ENCODE measurements at regions not wholly inside any gene's neighbourhood (a gene's known extent, or its start where the extent isn't known, plus 50 kb on each side); places are given as distances from the start of the nearest gene placed in this dataset.

DNA sequence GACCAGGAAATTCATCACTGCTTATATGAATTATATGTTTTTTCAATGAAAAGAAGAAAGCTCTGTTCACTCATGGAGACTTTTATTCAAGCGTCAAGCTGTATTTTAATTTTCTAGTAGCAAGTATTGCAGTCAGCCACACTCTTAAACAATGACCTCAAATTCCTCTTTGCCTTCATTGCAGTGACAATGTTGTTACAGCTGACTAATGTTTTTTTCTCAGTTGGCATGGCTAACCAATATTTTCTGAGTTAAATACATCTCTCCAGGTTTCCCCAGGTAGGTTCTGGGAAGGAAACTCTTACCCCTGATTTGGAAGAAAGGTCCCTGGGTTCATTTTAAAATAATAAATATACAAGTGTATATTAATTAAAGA lies 241.5 kb downstream of the WDR11 start:
- DNase-seq (ENCODE audit: extremely low read depth, low read depth) = no peak

DNA sequence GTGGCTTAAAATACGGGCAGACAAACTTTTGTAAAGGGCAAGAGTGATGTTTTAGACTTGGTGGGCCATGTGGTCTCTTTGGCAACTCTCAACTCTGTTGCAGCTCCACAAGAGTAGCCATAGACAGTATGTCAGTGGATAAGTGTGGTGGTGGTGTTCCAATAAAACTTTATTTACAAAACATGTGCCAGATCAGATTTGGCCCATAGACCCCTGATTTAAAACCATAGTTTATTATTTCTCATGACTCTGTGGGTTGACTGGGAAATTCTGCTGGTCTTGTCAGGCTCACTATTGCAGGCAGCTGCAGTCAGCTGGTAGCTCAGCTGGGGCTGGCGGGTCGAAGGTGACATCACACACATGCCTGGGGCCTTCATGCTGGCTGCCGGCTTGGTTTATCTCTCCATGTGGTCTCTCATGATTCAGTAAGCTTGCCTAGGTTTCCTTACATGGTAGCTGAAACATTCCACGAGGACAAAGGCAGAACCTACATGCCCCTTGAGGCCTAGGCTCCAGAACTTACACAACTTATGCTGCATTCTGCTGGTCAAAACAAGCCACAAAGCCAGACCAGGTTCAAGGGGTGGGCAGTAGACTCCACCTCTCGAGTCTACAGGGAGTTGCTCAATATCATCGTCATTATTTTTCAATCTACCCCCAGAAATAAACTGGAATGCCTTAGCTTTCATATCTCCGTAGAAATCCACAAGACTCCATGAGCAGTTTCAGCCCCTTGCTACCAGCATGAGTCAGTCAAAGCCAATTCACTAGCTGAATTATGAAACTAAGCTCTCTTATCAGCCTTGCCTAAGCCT lies 245.7 kb downstream of the WDR11 start:
- no peak for DNase-seq (ENCODE audit: extremely low read depth, low read depth)

DNA sequence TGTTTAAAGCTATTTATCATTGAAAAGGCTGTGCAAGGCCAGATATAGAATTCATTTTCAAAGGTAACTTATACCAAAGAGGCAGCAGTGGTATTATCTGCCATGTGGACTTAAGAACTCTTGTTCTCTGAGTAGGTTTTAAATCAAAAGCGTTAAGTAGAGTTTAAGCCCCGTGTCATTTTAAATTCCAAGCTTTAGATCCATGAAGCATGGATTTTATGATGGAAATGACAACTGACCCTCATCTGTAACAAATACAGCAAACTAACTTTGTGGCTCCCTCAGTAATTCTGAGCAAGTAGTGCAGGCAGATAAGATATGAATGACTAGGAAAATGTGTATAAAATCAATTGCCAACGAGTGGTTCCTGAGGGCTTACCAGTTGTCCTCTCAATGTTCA lies 247.0 kb downstream of the WDR11 start:
- DNase-seq (ENCODE audit: extremely low read depth, low read depth) = no peak

DNA sequence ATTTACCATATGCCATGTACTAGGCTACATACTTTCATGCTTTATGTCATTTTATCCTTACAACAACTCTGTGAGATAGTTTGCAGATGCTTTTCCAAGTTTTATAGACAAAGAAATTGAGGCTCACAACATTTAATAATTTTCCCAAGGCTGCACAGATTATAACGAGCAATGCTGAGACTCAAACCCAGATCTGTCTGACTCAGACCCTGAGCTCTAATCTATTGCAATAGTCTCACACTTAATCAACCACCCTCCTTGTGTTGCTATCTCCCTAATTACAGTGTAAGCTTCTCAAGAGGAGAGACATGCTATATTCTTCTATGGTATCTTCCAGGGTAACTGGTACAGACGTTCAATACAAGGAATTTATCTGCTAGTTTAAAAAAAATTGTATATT lies 247.6 kb downstream of the WDR11 start:
- DNase-seq (ENCODE audit: extremely low read depth, low read depth) = no peak

DNA sequence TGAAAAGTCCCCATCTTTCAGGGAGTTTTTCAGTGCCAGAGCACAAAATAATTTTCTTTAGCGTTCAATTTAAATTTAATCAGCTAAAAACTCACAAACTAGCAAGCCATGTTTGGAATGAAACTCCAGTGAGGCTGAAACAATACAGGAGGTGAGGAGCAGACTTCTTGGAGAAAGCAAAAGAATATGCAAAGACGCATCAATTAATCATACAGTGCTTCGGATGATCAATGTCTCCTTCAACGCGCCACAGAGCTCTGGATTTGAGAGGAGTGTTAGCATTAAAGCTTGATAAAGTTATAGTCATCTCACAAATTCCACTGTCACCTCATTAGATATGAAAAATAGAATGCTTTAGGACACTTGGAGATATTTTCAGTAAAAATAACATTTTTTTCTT lies 248.0 kb downstream of the WDR11 start:
- DNase-seq (ENCODE audit: extremely low read depth, low read depth) = no peak

DNA sequence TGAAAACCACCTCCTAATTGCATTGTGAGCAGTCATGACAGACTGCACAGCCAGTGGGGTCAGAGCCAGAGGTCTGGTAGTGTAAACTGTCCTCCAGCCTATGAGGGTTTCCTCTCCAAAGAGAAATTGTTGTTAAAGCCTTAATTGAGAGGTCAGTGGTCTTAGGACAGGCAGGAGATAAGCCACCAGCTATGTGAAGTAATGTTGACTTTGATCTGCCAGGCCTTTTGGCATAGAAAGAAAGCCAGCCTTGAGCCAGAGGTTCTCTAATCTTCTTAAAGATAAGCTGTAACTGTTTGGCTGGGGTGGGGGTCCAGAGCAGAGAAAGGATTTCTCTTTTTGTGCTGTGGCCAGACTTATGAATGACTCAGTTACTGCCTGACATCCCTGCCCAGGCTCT lies 248.4 kb downstream of the WDR11 start:
- DNase-seq (ENCODE audit: extremely low read depth, low read depth) = no peak

DNA sequence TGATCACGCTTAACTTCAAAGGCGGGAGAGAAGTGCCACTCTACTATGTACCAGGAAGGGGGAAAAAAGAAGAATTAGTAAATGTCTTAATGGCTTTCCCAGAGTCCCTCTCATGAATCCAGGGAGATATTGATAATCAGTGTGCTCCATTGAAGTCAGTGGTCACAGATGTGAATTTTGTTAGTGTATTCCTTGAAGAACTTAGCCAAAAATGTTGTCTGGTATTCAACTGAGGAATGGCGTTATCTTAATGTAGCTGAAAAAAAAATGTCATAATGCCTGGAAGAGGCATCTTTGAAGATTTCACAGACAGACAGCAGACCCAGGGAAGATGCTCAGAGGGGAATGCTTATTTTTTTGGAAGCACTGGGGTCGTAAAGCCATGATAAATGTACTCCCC lies 250.4 kb downstream of the WDR11 start:
- no peak for DNase-seq (ENCODE audit: extremely low read depth, low read depth)

DNA sequence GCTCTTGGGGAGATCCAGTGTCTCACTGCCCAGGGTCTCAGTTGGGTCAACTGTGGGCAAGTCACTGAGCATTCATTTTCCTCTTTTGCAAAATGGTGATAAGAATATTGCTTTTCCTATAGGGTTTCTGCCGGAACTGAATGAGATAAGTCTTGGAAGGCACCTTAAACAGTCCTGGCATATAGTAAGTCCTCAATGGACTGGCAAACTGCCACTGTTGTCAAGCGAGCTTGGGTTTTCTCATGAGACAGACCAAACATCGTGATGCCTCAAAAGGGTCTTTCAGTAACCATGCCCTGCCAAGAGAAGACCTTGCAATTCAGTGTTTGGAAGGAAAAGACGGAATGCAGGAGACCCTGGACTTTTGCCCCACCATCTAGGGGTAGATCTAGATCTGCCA lies 251.5 kb downstream of the WDR11 start:
- no peak for DNase-seq (ENCODE audit: extremely low read depth, low read depth)

DNA sequence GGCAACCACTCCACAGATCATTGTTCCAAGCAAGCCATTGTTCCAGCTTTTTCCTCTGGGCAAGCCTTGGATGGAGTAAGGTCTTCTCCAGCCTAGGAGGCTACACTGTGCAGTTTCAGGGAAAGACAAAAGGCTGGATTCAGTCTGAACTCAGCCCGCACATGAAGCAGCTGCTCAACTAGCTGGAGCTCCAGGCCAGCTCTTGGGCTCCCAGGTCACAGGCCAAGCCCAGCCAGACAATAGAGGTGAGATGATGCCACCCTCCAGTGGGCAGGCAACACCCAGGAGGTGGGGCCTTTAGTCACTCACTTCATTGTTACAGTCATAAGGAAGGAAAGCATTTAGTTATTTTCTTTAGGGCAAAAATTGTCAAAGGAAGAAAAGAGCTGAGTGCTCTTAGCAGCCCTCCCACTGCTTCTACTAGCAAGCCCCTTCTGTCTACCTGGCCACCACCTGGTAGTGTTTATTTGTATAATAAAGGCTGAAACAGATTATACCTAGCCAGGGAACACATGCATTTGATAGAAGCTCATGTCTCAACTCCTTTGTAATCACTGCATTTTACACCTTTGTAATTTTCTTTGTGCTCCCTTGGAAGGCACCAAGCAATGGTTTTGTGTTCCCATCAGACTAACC lies 253.4 kb downstream of the WDR11 start:
- DNase-seq (ENCODE audit: extremely low read depth, low read depth) = no peak

DNA sequence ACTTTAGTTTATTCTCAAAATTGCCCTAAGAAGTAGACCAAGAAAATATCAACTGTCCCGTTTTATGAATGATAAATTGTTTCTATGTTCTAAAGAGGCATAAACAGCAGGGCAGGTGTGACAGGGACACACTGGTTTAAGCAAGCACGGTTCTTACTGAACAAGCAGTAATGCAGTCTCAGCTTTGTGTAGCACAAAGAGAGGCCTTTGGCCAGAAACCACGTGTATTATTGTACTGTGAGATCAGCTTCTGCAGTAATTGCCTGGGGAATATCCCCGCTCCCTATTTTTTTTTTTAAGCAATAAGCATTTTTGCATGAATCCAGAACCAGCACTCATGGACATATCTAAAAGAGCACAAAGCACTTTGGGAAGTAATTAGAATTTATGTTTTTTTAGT lies 255.4 kb downstream of the WDR11 start:
- no peak for DNase-seq (ENCODE audit: extremely low read depth, low read depth)

DNA sequence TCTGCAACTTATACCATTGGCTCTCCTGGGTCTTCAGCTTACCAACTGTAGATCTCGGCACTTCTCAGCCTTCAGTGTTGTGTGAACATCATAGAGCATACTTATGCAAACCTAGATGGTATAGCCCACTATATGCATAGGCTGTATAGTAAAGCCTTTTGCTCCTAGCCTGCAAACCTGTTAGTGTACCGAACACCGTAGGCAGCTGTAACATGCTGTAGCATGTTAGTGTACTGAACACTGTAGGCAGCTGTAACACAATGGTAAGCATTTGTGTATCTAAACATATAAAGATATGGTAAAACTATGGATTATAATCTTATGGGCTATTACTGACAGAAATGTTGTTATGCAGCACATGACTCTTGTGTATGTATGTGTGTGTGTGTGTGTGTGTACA lies 256.9 kb downstream of the WDR11 start:
- DNase-seq (ENCODE audit: extremely low read depth, low read depth) = no peak

DNA sequence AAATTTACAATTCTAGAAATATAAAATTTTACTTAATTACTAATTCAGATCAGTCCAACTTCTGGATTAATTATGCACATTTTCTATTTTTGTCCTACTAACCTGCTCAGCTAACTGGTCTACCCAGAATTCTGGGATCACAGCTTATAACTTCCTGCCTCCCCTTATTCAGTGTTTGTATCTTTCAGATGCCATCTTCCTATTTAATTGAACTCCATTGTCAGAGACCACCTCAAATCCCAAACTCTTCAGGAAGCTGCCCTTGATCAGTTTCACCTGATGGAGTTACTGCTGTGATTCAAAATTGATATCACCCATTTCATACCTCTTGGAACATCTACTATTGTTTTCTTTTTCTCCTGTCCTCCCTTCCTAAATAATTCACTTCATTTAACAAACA lies 259.2 kb downstream of the WDR11 start:
- no peak for DNase-seq (ENCODE audit: extremely low read depth, low read depth)

DNA sequence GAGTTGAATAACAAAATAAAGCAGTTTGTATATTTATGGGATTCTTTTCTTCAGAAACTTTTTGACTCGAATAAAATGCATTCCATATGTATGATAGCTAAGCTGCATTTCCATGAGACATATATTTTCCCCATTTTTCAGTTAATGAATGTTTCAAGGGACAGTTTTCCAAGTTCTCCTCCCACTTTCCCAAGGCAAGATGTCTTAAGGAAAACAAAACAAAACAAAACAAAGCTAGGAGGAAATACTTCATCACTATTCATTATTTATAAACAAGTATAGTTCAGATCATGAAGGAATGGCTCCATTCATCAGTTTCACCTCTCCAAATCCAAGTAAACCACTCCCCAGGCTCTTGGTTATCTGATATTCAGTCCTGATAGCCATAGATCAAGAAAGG lies 261.0 kb downstream of the WDR11 start:
- no peak for DNase-seq (ENCODE audit: extremely low read depth, low read depth)

DNA sequence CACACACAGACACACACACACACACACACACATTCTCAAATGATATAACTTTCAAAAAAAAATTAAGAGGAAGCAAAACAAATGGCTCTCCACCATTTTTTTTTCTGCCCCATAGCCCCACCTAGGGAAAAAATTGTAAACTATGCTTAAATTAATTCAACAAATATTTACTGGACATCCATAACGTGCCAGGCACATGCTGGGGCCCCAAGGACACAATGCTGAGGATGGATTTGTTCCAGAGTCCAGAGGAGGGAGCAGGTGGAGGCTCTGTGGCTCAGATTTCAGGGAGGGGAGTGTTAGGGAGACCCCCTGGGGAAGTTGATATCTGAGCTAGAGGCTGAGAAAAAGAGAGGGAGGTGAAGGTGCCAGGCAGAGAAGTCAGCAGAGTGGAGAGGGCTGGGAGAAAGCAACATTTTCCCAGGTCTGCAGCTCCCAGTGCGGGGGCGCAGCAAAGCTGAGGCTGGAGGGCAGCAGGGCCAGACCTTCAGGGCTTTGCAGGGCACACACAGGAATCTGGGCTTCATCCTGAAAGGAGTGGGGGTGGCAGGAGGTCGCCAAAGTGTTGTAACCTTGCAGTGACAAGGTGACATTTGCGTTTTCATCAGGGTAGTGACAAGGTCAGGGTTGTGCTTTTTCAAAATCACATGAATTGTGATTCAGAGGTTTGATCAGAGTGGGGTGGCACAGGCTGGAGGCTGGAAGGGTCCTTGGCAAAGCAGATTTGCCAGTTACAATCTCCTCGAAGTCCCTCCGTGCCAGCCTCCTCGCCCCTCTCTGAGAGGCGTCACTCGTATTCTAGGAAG lies 261.6 kb downstream of the WDR11 start:
- no peak for DNase-seq (ENCODE audit: extremely low read depth, low read depth)

DNA sequence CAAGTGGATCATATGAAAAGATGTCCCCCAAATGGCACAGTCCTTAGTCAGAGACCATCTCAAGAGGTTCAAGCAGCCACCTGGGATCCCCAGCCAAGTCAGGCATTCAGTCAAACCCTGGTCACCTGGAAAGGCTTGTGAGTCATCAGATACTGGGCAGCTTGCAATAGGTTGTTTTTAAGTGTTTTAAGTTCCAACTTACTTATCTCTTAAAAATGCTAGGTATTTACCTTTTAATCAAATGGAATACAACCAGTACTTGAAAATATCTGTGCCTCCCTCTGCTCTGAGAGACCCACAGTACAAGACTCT lies 262.2 kb downstream of the WDR11 start:
- DNase-seq (ENCODE audit: extremely low read depth, low read depth) = no peak

DNA sequence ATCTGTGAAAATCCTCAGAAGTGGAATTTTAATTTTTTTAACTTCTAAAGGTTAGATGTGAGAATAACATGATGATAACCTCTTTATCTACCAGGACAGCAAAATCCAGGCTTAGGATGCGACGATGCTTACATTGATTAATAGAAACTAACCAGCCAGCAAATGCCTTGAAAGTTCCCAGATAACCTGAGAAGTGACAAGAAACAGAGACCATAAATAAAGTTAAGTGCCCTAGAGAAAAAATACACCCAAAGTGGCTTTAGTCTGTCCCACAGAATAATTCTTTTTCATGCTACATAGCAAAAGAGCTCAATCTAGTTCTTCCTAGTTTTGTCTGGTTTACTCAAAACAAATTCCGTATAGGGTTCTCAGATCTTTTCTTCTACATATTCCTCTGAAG lies 262.7 kb downstream of the WDR11 start:
- no peak for DNase-seq (ENCODE audit: extremely low read depth, low read depth)

DNA sequence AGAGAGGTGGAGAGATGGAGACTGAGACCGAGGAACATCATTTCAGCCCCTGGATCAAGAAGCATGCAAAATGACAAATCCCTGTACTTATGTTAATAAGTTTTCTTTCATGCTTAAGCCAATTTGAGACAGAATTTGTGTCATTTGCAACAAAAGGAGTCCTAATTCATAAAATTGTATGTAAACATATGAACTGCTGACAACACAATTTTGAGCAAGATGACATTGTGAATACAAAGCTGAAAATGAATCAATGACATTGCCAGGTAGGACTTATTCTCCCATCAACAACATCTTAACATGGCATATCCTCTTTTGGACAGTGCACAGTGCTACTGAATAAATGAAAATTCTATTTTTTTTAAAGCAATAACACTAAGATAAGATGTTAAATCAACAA lies 264.0 kb downstream of the WDR11 start:
- no peak for DNase-seq (ENCODE audit: extremely low read depth, low read depth)

DNA sequence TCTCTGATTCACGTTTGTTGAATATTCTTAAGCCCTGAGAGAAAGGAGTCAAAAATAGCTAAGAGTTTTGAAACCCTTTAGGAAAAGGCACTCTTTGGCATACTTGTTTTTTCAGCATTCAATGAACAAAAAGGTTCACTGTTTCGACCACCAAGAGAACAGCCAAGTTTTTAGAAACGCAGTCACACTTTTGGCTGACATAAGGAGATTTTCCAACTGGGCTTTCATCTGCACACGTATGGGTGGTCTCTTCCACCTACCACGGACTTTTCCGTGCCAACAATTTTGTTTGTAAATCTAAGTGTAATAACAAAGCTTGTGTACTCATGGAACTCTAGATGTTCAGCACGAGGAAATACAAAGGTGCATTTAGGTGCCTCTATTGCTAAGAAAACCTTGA lies 270.3 kb downstream of the WDR11 start:
- no peak for DNase-seq (ENCODE audit: extremely low read depth, low read depth)

DNA sequence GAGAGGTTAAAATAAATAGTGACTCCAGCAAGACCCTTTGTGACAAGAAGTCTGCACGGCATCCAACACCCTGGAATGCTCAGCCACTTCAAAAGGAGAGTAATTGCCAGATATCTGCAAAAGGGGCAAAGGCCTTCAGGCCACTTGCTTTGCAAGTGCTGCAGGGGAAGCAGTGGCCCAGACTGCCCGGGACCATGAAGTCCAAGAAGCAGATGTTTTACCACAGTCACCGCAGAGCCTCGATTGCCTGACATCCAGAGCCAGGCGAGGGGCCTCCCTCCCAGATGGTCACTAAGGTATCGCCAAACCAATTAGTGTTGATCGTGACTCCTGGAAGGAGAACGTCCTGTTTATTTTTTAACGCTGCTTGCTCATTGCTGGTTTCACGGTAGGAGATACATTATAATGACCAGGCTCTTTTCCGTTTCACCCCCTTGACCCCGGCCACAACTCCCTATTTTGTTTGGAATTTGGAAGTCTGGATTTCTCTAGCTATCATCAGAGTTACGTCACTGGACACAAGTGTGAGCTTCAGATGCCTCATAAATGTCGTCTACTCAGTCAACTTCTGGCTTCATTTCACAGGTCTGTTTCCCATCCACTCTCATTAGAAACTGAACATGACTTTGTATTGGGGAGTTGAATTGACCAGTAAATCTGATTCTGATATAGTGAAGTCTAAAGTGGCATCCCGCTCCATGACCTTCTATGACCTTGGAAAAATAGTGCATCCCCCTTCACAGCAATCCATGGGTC lies 276.2 kb downstream of the WDR11 start:
- DNase-seq (ENCODE audit: extremely low read depth, low read depth) = no peak

DNA sequence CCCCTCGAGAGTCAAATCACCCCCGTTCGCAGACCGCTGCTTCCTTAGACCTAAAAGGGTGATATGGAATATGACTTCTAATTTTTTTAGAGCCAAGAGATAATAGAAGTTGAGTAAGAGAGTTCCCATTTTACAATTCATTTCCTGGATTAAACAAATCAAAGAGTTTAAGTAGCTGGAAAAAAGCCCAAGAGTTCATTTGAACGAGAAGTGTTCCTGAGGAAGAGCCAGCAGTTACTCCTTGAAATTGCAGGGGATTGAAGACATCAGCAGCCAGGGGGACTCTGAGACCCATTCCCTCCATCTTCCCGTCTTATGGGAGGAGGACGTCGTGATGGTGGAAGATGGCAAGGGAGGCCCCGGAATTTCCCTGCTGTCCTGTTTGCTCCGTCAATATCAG lies 277.0 kb downstream of the WDR11 start:
- no peak for DNase-seq (ENCODE audit: extremely low read depth, low read depth)

DNA sequence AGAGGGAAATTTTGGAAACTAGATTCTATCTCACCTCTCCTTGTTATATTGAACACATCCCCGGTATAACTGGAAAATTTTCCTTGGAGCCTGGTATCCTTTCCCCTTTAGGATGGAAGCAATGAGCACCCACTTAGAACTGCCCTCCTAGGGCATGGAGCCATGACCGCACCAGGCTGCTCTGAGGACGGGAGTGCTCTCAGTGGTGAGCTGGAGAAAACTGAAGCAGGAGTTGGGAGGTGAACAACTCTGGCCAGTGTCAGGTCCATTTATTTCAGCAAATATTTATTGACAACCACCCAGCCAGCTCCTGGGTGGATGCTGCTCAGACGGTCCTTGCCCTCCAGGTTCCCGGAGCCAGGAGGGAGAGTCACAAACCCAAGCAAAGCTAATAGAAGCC lies 278.1 kb downstream of the WDR11 start:
- no peak for DNase-seq (ENCODE audit: extremely low read depth, low read depth)
